Fibroblast of skin of right biceps (primary cell): ENCODE measurements at regions not wholly inside any gene's neighbourhood (a gene's known extent, or its start where the extent isn't known, plus 50 kb on each side); places are given as distances from the start of the nearest gene placed in this dataset.
A peak's percentile ranks its signal among the peaks of the same experiment; 100 is the strongest.
"Not testable (repeated sequence)": the region's sequence is repeated elsewhere in the genome, so short reads cannot be mapped to it uniquely, and the experiment has no call there.

Experiments
- DNase-seq: peaks from one replicate; pipeline ENCODE4 v3.0.0-alpha.2; 2013

DNA sequence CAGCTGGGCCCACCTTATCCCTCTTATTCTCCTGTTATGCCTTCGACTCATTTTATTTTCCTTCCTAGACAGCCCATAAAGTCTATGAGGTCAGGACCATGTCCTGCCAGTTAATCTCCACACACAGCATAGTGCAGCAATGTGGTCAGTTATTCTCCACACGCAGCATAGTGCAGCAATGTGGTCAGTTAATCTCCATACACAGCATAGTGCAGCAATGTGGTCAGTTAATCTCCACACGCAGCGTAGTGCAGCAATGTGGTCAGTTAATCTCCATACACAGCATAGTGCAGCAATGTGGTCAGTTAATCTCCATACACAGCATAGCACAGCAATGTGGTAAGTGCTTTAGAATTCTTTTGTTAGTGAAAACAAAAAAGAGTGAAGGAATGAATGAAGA is 77.8 kb downstream of the TEX36 start:
- no peak for DNase-seq

DNA sequence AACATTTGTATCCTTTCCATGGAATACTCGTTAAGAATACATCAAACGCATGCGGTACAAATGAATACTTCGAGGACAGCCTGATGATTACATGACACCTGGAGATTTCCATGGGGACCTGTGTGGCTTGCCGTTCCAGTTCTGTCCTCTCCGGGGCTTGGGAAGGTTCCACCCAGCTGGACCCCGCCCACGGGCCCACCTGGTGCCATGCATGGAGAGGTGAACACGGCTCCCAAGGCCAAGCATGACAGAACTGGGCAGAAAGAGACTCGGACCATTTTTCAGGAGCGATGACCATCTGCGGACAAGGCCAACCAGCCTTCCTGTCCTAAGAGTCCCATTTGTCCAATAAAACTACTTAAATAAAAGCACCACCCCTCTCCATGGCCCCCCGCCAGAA is 80.1 kb downstream of the TEX36 start:
- DNase-seq: no peak

DNA sequence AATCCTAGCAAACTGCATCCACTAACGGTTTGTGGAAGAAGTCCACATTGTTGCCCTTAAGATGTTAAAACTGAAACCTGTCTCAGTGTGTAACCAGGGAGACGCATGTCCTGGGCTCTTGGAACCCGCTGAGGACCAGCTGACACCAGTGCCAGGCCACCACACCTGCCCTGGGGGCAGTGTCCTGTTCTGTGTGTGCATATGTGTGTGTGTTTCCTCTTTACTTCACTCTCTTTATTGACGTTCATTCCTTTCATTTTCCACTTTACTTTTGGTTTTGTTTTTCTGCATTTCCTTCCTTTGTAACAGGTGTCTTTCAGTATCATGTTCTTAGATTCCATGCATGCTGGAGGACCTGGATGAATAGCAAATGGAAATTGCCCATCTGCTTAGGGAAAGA is 83.8 kb downstream of the TEX36 start:
- DNase-seq: no peak

DNA sequence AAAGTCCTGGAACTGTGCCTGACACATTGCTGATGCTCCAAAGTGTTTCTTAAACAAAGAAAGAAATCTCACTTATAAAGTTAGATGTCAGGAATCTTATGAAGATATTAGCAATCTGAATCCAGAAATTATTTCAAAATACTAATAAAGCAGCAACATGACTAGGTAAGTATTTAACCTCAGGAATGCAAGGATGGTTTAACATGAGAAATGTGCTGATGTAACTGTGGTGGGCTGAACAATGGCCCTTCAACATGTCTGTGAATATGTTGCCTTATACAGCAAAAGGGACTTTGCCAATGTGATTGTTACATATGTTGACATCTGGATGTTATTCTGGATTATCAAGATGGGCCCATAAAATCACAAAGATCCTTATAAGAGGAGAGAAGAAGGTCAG is 87.1 kb downstream of the TEX36 start:
- no peak for DNase-seq

DNA sequence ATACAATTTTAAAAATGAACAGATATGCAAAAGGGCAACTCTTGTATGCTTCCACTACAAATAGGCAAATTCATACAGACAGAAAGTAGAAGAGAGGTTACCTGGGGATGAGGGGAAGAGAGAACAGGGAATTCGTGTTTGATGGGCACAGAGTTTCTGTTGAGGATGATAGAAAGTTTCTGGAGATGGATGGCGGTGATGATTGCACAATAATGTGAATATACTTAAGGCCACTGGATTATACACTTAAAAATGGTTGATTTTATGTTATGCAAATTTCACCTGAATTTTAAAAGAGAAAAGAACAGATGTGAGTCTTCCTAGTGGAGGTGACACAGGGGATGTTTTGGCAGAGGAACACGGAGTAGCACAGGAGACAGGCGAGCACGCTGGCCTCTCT is 89.3 kb downstream of the TEX36 start:
- DNase-seq: no peak

DNA sequence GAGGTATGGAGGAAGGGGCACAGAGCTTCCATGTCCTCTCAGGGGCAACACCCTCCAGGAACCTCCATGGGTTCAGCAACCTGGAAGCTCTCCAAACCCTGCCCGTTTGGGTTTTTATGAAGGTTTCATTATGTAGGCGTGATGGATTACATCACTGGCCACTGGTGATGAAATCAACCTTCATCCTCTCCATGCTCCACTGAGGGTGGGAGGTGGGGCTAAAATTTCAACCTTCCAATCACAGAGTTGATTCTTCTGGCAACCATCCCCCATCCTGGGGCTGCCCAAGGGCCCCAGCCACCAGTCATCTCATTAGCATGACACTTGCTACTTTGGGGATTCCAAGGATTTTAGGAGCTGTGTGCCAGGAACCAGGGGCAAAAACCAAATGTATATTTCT is 90.1 kb downstream of the TEX36 start:
- DNase-seq: no peak

DNA sequence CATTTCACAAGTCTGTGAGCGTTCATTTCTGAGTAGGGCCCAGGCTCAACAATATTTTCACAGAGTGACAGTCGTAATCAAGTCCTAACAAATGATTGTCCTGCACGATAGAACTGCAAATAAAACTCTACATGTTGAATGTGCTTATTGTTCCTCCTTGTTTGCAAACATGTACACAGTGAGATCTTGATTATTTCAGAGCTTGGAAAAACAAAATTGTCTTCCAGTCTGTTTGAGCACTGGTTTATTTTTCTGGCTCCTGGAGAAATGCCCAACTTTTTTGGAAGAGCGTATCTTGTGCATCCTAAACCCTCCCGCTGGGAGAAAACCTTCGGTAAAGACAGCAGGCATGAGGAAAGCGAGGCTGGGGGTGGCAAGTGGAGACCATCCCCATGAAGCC is 91.1 kb downstream of the TEX36 start:
- DNase-seq: no peak

DNA sequence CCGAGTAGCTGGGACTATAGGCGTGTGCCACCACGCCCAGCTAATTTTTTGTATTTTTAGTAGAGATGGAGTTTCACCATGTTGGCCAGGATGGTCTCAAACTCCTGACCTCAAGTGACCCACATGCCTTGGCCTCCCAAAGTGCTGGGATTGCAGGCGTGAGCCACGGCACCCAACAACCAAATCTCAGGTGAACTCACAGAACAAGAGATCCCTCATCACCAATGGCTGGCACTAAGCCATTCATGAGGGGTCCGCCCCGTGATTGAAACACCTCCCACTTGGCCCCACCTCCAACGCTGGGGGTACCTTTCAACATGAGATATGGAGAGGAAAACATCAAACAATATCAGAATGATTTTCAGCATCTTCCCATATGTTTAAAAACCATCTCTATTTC is 94.2 kb downstream of the TEX36 start:
- DNase-seq: not testable (repeated sequence)

DNA sequence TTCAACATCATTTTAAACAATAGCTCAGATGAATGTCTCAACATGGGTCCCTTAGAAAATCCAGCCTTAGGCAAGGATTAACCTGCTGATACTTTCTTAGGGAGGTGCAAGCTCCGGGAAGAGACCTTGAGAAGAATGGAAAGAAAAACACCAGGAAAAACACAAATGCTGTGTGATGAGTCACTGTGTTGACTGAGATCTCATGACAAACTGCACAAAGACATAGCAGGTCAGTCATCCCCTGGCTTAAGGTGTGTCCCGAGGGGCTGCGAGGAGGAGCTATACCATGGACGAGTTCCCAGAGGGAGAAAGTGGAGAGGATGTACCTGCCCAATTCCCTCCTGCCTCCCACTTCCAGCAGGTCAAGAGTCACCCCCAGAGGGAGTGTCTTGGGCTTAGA is 98.0 kb downstream of the TEX36 start:
- DNase-seq: no peak

DNA sequence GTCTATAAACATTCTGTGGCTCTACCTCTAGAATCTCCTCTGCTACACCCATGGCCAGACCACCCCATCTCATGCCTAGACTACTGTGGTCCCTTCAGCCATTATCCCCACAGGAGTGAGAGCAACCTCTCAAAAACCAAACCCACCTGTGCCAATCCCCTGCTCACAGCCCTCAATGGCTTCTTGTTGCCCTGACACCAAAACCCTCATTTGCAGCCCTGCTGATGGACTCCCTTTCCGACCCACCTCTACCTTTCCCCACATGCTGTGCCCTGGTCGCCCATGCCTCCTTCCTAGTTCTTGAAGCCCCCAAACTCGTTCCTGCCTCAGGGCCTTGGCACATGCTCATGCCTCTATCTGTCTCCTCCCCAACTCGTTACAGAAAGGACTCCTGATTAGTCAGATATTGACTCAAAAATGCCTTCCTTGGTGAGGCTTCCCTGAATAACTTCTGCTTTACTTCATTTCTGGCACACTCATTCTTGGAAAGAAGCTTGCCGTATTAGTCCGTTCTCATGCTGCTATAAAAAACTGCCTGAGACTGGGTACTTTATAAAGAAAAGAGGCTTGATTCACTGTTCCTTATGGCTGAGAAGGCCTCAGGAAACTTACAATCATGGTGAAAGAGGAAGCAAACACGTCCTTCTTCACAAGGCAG is 104.2 kb downstream of the TEX36 start:
- DNase-seq: no peak

DNA sequence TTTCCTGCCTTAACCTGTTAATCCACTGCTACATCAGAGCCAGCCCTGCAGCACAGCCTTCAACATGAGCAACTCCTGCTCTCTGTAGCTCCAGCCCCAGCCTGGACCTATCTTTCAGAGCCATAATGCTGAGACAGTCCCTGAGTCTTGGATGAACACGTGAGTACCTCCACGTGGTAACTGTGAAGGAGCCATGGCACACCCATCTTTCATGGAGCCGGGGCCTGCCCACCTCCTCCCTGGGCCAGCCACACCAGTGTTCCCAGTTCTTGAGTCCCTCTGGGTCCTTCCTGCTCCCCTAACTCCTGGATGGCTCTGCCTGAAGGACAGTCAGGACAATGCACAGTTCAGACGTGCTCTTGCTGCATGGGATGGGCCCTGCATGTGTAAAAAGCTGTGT is 107.1 kb downstream of the TEX36 start:
- no peak for DNase-seq

DNA sequence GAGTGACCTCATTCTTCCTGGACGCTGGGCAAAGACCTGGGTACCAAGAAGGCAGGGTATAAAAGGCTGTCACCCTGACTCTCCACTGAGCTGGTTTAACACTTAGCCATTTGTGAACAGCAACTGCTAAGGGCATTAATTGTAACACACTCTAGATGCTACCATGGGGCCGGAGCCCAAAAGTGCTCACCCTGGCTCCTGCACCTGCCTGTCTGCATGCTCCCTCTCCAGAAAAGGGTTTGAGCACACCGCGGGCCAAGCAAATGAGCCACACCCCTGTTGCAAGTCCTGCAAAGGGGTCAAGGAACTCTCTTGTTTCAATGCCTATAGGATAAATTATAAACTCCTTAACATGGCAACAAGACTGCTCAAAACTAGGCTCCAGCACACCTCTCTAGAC is 114.8 kb downstream of the TEX36 start:
- DNase-seq: no peak

DNA sequence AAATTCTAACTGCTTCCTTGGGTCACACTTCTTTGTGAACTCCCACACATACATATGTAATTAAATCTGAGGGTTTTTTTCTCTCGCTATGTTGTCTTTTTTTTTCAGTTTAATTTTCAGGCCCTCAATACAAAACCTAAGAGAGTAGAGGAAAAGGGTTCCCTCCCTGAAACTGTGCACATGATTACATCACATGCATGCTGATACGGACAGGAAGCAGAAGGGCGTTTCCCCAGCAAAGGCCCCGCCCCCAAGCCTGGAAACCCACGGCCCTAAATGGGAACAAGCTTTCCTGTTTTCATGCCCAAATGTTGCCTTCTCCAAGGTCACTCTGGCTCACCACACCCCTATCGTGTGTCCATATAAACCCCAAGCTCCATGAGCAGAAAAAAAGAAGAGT is 115.4 kb downstream of the TEX36 start:
- DNase-seq: no peak

DNA sequence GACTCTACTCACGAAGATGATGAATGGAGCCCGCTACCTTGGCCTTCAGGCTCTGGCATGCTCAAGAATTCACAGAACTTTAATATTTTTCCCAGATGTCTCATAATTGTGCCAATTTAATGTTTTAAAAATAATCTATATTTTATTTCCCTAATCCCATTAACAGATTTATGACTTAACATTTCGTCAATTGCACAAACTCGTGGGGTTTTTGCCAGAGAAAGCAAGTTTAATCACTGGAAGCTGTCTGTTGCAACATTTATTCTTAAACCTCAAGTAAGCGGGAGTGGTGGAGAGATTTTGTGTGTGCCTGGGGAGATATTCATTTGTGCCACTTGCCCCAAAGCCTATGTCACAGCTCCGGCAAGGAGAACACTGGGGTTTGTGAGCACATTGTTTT is 117.9 kb downstream of the TEX36 start:
- DNase-seq: peak; percentile 14

DNA sequence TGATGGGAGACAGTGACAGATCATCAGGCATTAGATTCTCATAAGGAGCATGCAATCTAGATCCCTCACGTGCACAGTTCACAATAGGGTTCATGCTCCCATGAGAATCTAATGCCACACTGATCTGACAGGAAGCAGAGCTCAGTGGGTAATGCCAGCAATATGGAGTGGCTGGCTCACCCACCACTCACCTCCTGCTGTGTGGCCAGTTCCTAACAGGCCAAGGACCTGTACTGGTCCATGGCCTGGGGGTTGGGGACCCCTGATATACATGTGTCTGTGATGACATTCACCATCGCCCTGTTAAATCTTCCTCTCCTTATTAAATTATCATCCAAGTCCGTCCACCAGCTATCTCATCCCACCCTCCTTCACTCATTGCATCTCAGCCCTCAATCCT is 118.4 kb downstream of the TEX36 start:
- no peak for DNase-seq

DNA sequence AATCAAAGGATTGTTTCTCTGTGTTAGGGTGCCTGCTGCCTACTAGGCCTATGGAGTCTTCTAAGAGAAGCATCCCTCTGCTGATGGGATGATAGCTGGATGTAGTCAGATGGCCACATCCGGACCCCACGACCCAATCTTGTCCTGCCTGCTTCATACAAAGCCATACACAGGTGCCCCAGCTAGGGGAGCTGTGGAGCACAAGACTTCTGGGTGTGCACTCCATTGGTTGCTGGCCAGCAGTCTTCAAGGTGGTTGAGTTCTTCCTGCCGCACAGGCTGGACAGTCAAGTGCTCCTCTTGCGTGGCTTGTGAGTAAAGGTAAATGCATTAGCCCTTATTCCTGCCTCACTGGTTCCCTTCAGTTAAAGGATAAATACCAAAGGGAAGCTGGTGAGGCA is 120.2 kb downstream of the TEX36 start:
- no peak for DNase-seq

DNA sequence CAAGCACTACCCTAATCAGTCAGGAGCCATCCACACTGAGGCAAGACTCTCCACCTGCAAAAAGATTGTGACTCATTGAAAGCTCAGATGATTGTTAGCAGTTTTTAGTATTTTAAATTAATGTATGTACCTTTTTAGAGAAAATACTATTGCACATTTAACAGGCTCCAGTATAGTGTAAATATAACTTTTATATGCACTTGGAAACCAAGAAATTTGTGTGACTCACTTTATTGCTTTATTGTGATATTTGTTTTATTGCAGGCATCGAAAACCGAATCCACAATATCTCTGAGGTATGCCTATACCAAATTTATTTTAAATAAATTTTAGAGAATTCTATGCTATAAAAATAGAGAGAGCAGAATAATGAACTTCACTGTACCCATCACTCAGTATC is 122.0 kb downstream of the TEX36 start:
- DNase-seq: no peak

DNA sequence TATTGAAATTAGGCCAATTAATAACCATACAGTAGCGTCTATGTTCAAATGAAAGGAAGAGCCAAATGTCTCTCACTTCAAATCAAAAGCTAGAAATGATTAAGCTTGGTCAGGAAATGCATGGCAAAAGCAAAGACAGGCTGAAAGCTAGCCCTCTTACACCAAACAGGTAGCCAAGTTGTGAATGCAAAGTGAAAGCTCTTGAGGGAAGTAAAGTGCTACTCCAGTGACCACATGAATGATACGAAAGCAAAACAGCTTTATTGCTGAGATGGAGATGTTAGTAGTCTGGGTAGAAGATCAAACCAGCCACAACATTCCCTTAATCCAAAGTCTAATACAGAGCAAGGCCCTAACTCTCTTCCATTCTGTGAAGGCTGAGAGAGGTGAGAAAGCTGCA is 123.8 kb downstream of the TEX36 start:
- DNase-seq: no peak

DNA sequence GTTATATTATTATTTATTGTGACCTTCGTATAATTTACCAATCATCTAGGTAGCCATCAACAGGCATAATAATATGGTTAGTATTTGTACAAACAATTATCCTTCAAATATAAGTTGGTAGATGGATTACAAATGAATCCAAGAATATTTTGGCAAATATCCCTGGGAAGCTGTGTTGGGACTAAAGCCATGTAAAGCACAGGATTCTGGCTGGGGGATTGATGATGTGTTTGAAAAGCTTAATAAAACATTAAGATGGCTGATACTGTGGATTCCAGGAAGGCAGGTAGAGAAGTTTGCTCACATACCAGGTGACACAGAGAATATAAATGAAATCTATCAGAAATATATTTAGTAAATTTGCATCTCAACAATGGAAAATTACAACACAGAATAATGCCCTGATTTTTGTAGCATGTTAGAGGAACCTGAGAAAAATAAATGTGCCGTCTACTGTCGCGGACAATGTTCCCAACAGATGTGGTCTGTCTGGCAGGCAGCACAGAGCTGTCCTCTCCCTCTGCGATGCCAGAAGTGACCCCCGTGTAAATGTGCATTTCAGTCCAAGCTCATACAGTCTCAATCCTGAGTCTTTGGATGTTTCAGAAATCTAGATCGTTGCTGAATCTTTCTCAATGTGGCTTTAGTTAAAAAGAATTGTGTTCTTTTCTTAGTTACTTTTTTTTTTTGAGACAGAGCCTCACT is 125.0 kb downstream of the TEX36 start:
- DNase-seq: no peak

DNA sequence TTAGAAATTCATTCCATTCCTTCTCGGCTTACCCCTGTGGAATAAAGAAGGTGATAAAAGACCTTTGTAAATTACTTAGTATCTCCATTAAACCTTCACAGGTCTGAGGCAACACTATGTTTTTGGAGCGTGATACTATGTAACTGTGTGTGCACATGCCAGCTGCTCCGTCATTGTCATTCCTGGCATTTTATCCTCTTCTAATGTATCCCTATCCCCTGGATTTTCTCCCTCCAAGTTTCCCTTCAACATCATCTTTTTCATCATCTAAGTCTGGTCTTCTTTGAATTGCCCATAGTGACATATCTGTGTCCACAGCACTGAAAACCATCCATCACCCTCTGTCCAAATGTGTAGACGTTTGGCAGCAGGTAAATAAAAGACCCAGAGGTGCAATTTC is 125.7 kb downstream of the TEX36 start:
- DNase-seq: no peak

DNA sequence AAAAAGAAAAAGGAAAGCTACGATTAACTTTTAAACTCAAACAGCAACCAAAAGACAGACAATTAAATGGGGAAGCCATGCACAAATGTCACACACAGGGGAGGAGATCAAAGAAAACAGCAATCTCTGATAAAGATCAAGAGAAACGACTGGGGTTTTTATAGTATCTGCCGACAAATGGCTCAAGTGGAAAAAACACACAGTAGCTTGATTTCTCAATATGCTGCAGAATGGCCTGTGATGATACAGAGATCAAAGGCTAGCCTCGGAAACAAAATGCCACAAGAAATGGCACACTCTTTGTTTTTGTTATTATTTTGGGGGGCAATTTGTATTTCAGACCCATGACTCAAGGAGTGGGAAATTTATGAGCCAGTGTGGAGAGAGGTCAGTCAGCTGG is 126.1 kb downstream of the TEX36 start:
- DNase-seq: no peak

DNA sequence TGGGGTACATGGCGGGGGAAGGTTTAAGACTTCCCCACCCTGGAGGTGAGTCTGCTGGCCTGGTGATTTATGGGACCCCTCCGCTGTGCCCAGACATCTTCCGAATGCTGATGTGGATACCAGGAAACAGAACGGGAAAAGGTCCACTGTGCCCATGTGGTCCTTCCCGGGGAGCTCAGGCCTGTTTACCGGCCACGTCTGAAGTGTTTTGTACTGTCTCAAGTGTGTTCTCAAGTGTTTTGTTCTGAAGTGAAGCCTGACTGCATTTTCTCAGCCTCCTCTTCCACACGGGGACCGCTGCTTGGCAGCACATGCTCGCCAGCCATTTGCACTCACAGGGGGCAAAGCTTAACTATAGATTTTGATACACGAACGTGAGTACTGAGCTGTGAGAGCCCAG is 127.2 kb downstream of the TEX36 start:
- no peak for DNase-seq

DNA sequence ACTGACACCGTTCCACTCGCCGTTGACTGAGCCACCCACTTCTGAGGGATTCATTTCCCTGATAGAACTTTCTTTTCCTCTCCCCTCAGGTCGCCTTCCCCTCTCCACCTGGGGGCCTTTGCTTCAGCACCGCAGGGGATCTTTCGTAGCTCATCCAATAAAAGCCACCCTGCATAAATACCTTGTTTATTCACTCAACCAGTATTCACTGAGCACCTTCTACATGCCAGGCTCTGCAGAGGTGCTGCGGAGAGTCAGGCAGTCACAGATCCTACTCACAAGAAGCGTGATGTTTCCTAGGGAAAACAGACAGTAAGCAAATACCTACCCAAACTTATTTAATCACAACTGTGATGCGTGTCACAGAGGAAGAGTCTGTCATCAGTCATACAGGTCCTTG is 127.7 kb downstream of the TEX36 start:
- DNase-seq: no peak

DNA sequence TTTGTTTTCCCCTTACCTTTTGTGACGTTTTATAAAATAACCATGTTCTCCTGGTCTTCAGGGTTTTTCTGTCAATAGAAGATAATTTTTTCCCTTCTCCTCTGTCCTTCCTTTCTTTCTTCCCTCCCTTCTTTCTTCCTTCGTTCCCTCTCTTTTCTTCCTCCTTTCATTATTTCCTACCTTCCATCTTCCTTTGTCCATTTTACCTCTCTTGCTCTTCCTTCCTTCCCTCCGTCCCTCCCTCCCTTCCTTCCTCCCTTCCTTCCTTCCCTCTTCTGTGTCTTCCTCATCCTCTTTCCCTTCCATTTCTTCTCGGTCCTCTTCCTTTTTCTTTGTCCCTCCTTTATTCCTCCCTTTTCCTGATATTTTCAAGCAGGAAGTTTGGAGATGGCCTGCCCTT is 128.2 kb downstream of the TEX36 start:
- no peak for DNase-seq

DNA sequence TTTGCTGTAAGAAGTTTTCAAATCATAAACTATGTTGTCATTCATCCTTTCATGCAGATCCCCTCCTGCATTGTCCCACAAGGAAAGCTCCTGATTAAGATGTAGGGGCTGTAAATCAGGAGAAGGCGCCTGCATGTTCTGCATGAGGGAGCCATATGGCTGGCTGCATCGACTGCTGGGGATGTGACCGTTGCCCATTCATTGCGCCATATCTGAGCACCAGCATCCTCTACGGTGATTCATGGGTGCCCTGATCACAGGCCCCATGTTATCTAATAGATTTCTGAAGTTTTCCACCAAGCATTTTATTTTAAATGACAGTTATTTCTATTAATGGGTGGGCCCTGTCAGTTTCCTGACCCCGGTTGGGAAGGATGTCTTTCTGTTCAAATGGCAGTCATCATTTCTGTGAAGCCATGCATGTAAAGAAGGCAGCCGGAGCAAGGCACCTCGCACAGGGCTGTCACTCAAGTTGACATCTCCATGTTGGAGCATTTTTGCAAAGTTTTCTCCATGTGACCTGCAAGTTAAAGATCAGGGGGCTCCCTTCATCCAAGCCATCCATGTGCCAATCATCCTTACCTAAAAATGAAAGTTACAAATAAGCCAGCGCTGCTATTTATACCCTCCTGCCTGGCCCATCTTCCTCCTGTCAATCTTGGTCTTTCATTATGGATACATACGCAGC is 128.8 kb downstream of the TEX36 start:
- DNase-seq: no peak
